OCI-LY1 (cell line): ENCODE measurements at regions not wholly inside any gene's neighbourhood (a gene's known extent, or its start where the extent isn't known, plus 50 kb on each side); places are given as distances from the start of the nearest gene placed in this dataset.

ENCODE experiments used
- H2AFZ ChIP-seq: fragments of 200-600 bp; sonication (generic), shearing (Covaris generic); 2 replicates; pipeline ENCODE4 v1.6.0; 2014; ENCODE audit warnings: antibody characterized with exemption, mild to moderate bottlenecking, low read length
- H3F3A ChIP-seq: fragments of 200-600 bp; sonication (generic), shearing (Covaris generic); 2 replicates; pipeline ENCODE4 v1.6.0; 2014; ENCODE audit warnings: mild to moderate bottlenecking, antibody characterized with exemption, low read length, moderate library complexity; ENCODE audit not compliant: insufficient read depth
- H3K27ac ChIP-seq: fragments of 200-600 bp; sonication (generic); 2 replicates; pipeline ENCODE4 v1.5.1; 2014; ENCODE audit warnings: low read length, mixed run types, mild to moderate bottlenecking, low read depth; ENCODE audit not compliant: poor library complexity, severe bottlenecking
- H3K27me3 ChIP-seq: fragments of 200-600 bp; sonication (generic); 2 replicates; pipeline ENCODE4 v1.6.0; 2014; ENCODE audit warnings: antibody characterized with exemption, mild to moderate bottlenecking, low read length, moderate library complexity; ENCODE audit not compliant: insufficient read depth
- H3K36me3 ChIP-seq: fragments of 200-600 bp; sonication (generic); 2 replicates; pipeline ENCODE4 v1.6.1; 2014; ENCODE audit warnings: mild to moderate bottlenecking, antibody characterized with exemption, low read length, moderate library complexity, mixed read lengths; ENCODE audit not compliant: insufficient read depth
- H3K4me1 ChIP-seq: fragments of 200-600 bp; sonication (generic); 2 replicates; pipeline ENCODE4 v1.5.1; 2014; ENCODE audit warnings: mild to moderate bottlenecking, low read length, moderate library complexity; ENCODE audit not compliant: insufficient read depth, severe bottlenecking
- H3K4me2 ChIP-seq: fragments of 200-600 bp; sonication (generic), shearing (Covaris generic); 2 replicates; pipeline ENCODE4 v1.6.1; 2014; ENCODE audit warnings: low read length
- H3K4me3 ChIP-seq: fragments of 200-600 bp; sonication (generic); 2 replicates; pipeline ENCODE4 v1.5.1; 2014; ENCODE audit warnings: low read length, low read depth, mild to moderate bottlenecking, mixed read lengths; ENCODE audit not compliant: poor library complexity, severe bottlenecking
- H3K79me2 ChIP-seq: fragments of 200-600 bp; shearing (Covaris generic); 2 replicates; pipeline ENCODE4 v1.6.1; 2016; ENCODE audit warnings: mixed run types, low read length, mixed read lengths; ENCODE audit not compliant: insufficient read depth
- H3K9ac ChIP-seq: fragments of 200-600 bp; sonication (generic), shearing (Covaris generic); 2 replicates; pipeline ENCODE4 v1.6.1; 2014; ENCODE audit warnings: mild to moderate bottlenecking, low read length, mixed read lengths
- H3K9me2 ChIP-seq: fragments of 200-600 bp; sonication (generic), shearing (Covaris generic); 2 replicates; pipeline ENCODE4 v1.6.1; 2014; ENCODE audit warnings: low read depth, mild to moderate bottlenecking, low read length, mixed read lengths
- H3K9me3 ChIP-seq: fragments of 200-600 bp; shearing (Covaris generic); 2 replicates; pipeline ENCODE4 v1.6.1; 2014; ENCODE audit warnings: low read length, mixed read lengths
- H4K20me1 ChIP-seq: fragments of 200-600 bp; sonication (generic), shearing (Covaris generic); 2 replicates; pipeline ENCODE4 v1.6.0; 2016; ENCODE audit warnings: mild to moderate bottlenecking, low read length; ENCODE audit not compliant: insufficient read depth
- EZH2 ChIP-seq: fragments of 200-600 bp; sonication (generic), shearing (Covaris generic); IDR thresholded peaks from 2 replicates; pipeline ENCODE4 v1.8.0; 2017; ENCODE audit warnings: borderline replicate concordance, mixed run types, mild to moderate bottlenecking, antibody characterized with exemption, low read length, moderate library complexity, mixed read lengths
- TF ChIP-seq, protein P1 (sequence below): fragments of 200-600 bp; sonication (generic), shearing (Covaris generic); IDR thresholded peaks from 2 replicates; pipeline ENCODE4 v1.5.1; 2017; ENCODE audit warnings: mild to moderate bottlenecking, antibody characterized with exemption, low read length, moderate library complexity, mixed read lengths

DNA sequence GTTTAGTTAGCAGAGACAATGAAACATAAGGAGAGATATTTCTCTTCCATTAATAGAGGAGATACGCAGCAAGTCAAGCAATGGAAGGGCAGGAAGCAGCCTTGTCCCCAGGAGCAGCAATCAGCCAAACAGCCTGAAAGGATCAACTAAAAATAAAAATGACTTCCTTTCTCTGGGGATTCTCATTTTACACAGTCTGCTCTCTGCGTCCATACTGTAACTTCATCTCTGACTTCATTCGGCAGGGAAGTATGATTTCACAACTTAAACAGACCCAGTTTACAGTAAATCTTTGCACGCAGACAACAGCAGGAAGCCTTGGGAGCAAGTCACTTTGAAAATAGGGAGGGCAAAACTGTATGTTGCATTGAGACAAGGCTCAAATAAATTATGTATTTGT lies 826.7 kb downstream of the DIAPH3 start:
- Histone ChIP-seq H3K9me3 (no peaks in the 10 kb centered on the region), H3K36me3 (no peaks in the 10 kb centered on the region), H3K9me2 (no peaks in the 10 kb centered on the region), H3K27ac (no peak overlapping the region), H3K4me1 (no peaks in the 10 kb centered on the region), H2AFZ (no peak overlapping the region), H3K4me3 (no peak overlapping the region), H3K79me2 (no peaks in the 10 kb centered on the region), H3K27me3 (no peaks in the 10 kb centered on the region), H3F3A (no peaks in the 10 kb centered on the region), H3K4me2 (no peak overlapping the region), H4K20me1 (no peaks in the 10 kb centered on the region), H3K9ac (no peak overlapping the region)
- TF ChIP-seq, protein P1, sequence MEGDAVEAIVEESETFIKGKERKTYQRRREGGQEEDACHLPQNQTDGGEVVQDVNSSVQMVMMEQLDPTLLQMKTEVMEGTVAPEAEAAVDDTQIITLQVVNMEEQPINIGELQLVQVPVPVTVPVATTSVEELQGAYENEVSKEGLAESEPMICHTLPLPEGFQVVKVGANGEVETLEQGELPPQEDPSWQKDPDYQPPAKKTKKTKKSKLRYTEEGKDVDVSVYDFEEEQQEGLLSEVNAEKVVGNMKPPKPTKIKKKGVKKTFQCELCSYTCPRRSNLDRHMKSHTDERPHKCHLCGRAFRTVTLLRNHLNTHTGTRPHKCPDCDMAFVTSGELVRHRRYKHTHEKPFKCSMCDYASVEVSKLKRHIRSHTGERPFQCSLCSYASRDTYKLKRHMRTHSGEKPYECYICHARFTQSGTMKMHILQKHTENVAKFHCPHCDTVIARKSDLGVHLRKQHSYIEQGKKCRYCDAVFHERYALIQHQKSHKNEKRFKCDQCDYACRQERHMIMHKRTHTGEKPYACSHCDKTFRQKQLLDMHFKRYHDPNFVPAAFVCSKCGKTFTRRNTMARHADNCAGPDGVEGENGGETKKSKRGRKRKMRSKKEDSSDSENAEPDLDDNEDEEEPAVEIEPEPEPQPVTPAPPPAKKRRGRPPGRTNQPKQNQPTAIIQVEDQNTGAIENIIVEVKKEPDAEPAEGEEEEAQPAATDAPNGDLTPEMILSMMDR: no peak
- no peak for TF ChIP-seq EZH2

DNA sequence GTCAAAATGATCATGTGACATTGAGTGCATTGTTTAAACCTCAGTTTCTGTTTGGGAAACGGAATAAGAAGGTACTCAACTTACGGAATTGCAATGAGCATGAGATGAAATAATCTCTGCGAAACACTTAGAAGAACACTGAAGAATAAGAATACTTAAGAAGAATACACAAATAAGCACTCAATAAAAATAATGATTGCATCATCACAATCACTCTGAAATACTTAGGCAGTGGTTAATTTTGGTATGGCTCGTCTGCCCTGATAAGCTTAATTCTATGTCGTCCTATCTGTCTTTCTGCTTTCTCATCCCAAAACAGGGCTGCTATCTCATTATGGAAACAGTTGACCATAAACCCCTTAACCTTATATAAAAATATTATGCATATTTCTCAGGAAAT lies 823.6 kb downstream of the DIAPH3 start:
- Histone ChIP-seq H3K9ac (no peak overlapping the region), H4K20me1 (no peaks in the 10 kb centered on the region), H3K4me3 (no peak overlapping the region), H3K79me2 (no peaks in the 10 kb centered on the region), H3F3A (no peaks in the 10 kb centered on the region), H3K9me2 (no peaks in the 10 kb centered on the region), H3K4me1 (no peaks in the 10 kb centered on the region), H3K27me3 (no peaks in the 10 kb centered on the region), H2AFZ (no peak overlapping the region), H3K36me3 (no peaks in the 10 kb centered on the region), H3K27ac (no peak overlapping the region), H3K9me3 (no peaks in the 10 kb centered on the region), H3K4me2 (no peak overlapping the region)
- TF ChIP-seq EZH2: no peak
- TF ChIP-seq, protein P1: no peak

DNA sequence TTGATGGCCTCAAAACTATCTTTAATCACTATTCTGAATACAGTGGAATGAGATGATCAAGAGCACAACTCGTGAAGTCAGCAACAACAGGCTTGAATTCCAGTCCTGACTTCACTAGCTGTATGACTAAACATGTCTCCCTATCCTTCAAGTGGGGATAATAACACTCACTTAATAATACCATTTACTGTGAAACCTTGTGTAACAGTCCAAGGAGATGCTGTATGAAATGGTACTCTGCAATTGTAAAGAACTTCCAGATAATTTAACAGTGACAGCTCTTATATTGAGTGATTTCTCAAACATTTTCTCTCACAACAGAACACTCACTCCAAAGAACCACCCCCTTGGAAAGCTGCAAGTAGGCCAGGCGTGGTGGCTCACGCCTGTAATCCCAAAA lies 823.1 kb downstream of the DIAPH3 start:
- H2AFZ ChIP-seq: no peak overlapping the region
- no peak overlapping the region for H3K4me2 ChIP-seq

More for the DNA sequence above, 823.1 kb downstream of the DIAPH3 start:
- H3K27ac ChIP-seq: no peak overlapping the region
- TF ChIP-seq, protein P1: no peak
- no peak for TF ChIP-seq EZH2
- no peaks in the 10 kb centered on the region for H3K27me3 ChIP-seq
- no peaks in the 10 kb centered on the region for H3F3A ChIP-seq
- no peaks in the 10 kb centered on the region for H3K9me2 ChIP-seq
- H3K79me2 ChIP-seq: no peaks in the 10 kb centered on the region
- H3K36me3 ChIP-seq: no peaks in the 10 kb centered on the region
- H3K4me3 ChIP-seq: no peak overlapping the region
- no peaks in the 10 kb centered on the region for H3K9me3 ChIP-seq
- H3K4me1 ChIP-seq: no peaks in the 10 kb centered on the region
- no peak overlapping the region for H3K9ac ChIP-seq
- no peaks in the 10 kb centered on the region for H4K20me1 ChIP-seq
